ENCODE measurements at regions not wholly inside any gene's neighbourhood (a gene's known extent, or its start where the extent isn't known, plus 50 kb on each side); places are given as distances from the start of the nearest gene placed in this dataset.

- DNase-seq (ENCODE audit: low read depth) = no peak
Observed at GRCh38 chr17:17398188-17398942, 78.4 kb upstream of the MED9 start.

GRCh38 chr17:17398943-17399926 lies 77.6 kb upstream of the MED9 start:
- DNase-seq (ENCODE audit: low read depth) = no peak

GRCh38 chr17:17400070-17400469 lies 76.7 kb upstream of the MED9 start:
- no peak for DNase-seq (ENCODE audit: low read depth)

- no peak for DNase-seq (ENCODE audit: low read depth)
Observed at GRCh38 chr17:17400566-17401184, 76.1 kb upstream of the MED9 start.

- DNase-seq (ENCODE audit: low read depth) = no peak
Observed at GRCh38 chr17:17401271-17401781, 75.5 kb upstream of the MED9 start.

GRCh38 chr17:17402558-17402957 lies 74.2 kb upstream of the MED9 start:
- DNase-seq (ENCODE audit: low read depth) = no peak

- DNase-seq (ENCODE audit: low read depth) = no peak
Observed at GRCh38 chr17:17403065-17403464, 73.7 kb upstream of the MED9 start.

- peak; percentile 16 for DNase-seq (ENCODE audit: low read depth)
Observed at GRCh38 chr17:17403899-17404576, 72.8 kb upstream of the MED9 start.

GRCh38 chr17:17405673-17406072 lies 71.1 kb upstream of the MED9 start:
- DNase-seq (ENCODE audit: low read depth) = no peak

GRCh38 chr17:17406225-17406624 lies 70.6 kb upstream of the MED9 start:
- DNase-seq (ENCODE audit: low read depth) = no peak

GRCh38 chr17:17408236-17408794 lies 68.5 kb upstream of the MED9 start:
- DNase-seq (ENCODE audit: low read depth) = no peak

- no peak for DNase-seq (ENCODE audit: low read depth)
Observed at GRCh38 chr17:17410357-17410756, 66.4 kb upstream of the MED9 start.

- DNase-seq (ENCODE audit: low read depth) = no peak
Observed at GRCh38 chr17:17411692-17412091, 65.1 kb upstream of the MED9 start.

GRCh38 chr17:17412326-17412725 lies 64.5 kb upstream of the MED9 start:
- DNase-seq (ENCODE audit: low read depth) = no peak

- no peak for DNase-seq (ENCODE audit: low read depth)
Observed at GRCh38 chr17:17413215-17413792, 63.5 kb upstream of the MED9 start.

- DNase-seq (ENCODE audit: low read depth) = no peak
Observed at GRCh38 chr17:17413821-17414220, 63.0 kb upstream of the MED9 start.

GRCh38 chr17:17414341-17414805 lies 62.4 kb upstream of the MED9 start:
- DNase-seq (ENCODE audit: low read depth) = no peak

GRCh38 chr17:17415006-17415405 lies 61.8 kb upstream of the MED9 start:
- DNase-seq (ENCODE audit: low read depth) = no peak

- no peak for DNase-seq (ENCODE audit: low read depth)
Observed at GRCh38 chr17:17416007-17416399, 60.8 kb upstream of the MED9 start.

GRCh38 chr17:17416400-17417360 lies 60.1 kb upstream of the MED9 start:
- no peak for DNase-seq (ENCODE audit: low read depth)

Data from stimulated activated CD8-positive, alpha-beta memory T cell treated with anti-CD3 and anti-CD28 coated beads, Interleukin-4, amount 100 ng/mL, for 24 hours (primary cell).